Gastroesophageal sphincter (tissue), 3 donors: ENCODE measurements at regions not wholly inside any gene's neighbourhood (a gene's known extent, or its start where the extent isn't known, plus 50 kb on each side); places are given as distances from the start of the nearest gene placed in this dataset.

Experiments used
- POLR2A ChIP-seq, 2 donors: fragments of 450-650 bp; IDR thresholded peaks; one replicate each; pipeline ENCODE4 v1.6.1; 2017; ENCODE audit warnings: antibody characterized with exemption in 2 of 2, mild to moderate bottlenecking in 2 of 2, moderate library complexity in 1 of 2
- TF ChIP-seq, protein P1 (sequence below), 4 experiments: fragments of 200-600 bp in 2 of 4; fragments of 450-650 bp in 2 of 4; sonication (generic) in 1 of 4; IDR thresholded peaks; one replicate each; pipeline ENCODE4 v1.5.1; 2017 to 2019; ENCODE audit warnings: antibody characterized with exemption in 4 of 4, mild to moderate bottlenecking in 2 of 4, moderate library complexity in 2 of 4

DNA sequence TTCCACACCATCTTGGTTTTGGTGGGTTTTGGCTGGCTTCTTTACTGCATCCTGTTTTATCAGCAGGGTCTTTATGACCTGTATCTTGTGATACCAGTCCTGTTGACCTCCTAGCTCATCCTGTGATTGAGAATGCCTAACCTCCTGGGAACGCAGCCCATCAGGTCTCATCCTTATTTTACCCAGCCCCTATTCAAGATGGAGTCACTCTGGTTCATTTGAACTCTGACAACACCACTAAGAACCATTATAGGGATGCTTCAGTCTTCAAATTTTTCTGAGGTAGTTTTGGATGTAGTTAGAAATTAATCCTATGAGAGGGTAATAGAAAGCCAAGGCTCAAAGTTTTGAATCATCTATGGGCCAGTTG is 287.8 kb upstream of the SLC39A10 start:
- TF ChIP-seq POLR2A (IDR thresholded peaks at IDR 0.05): no peak
- TF ChIP-seq, protein P1, sequence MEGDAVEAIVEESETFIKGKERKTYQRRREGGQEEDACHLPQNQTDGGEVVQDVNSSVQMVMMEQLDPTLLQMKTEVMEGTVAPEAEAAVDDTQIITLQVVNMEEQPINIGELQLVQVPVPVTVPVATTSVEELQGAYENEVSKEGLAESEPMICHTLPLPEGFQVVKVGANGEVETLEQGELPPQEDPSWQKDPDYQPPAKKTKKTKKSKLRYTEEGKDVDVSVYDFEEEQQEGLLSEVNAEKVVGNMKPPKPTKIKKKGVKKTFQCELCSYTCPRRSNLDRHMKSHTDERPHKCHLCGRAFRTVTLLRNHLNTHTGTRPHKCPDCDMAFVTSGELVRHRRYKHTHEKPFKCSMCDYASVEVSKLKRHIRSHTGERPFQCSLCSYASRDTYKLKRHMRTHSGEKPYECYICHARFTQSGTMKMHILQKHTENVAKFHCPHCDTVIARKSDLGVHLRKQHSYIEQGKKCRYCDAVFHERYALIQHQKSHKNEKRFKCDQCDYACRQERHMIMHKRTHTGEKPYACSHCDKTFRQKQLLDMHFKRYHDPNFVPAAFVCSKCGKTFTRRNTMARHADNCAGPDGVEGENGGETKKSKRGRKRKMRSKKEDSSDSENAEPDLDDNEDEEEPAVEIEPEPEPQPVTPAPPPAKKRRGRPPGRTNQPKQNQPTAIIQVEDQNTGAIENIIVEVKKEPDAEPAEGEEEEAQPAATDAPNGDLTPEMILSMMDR (IDR thresholded peaks at IDR 0.05): no peak
